Small intestine (tissue), 7 donors: ENCODE measurements at regions not wholly inside any gene's neighbourhood (a gene's known extent, or its start where the extent isn't known, plus 50 kb on each side); places are given as distances from the start of the nearest gene placed in this dataset.
"Not testable (repeated sequence)": the region's sequence is repeated elsewhere in the genome, so short reads cannot be mapped to it uniquely, and the experiment has no call there.

ENCODE experiments used
- DNase-seq, 2 donors: peaks; one replicate each; pipeline versions ENCODE4 v3.0.0 to v3.0.0-alpha.2; 2013
- FAIRE-seq: peaks from 2 replicates; lab custom pipeline; 2012; peaks lifted over from hg19 to GRCh38; lab: Jason Lieb, UNC
- H3K27ac ChIP-seq, 3 donors: one replicate each; pipeline ENCODE4 v1.5.1; 2013; ENCODE audit warnings: low read length in 2 of 3, mild to moderate bottlenecking in 2 of 3, control low read depth in 1 of 3, inconsistent platforms in 1 of 3, low read depth in 1 of 3, moderate library complexity in 1 of 3
- H3K27me3 ChIP-seq, 3 donors: one replicate each; pipeline ENCODE4 v1.6.1; 2013; ENCODE audit warnings: low read length in 3 of 3, inconsistent platforms in 1 of 3; ENCODE audit not compliant: control insufficient read depth in 3 of 3, insufficient read depth in 3 of 3
- H3K36me3 ChIP-seq, 3 donors: one replicate each; pipeline ENCODE4 v1.6.1; 2013; ENCODE audit warnings: low read length in 3 of 3, inconsistent platforms in 1 of 3, low read depth in 1 of 3, mild to moderate bottlenecking in 1 of 3, moderate library complexity in 1 of 3; ENCODE audit not compliant: control insufficient read depth in 3 of 3, insufficient read depth in 2 of 3
- H3K4me1 ChIP-seq, 3 donors: one replicate each; pipeline ENCODE4 v1.6.1; 2013; ENCODE audit warnings: low read length in 2 of 3, inconsistent platforms in 1 of 3, low read depth in 1 of 3, mild to moderate bottlenecking in 1 of 3, moderate library complexity in 1 of 3; ENCODE audit not compliant: control insufficient read depth in 3 of 3, insufficient read depth in 2 of 3
- H3K4me3 ChIP-seq, 3 donors: one replicate each; pipeline ENCODE4 v1.5.1; 2013; ENCODE audit warnings: low read length in 3 of 3, control low read depth in 1 of 3, inconsistent platforms in 1 of 3, low read depth in 1 of 3, mild to moderate bottlenecking in 1 of 3, moderate library complexity in 1 of 3
- H3K9me3 ChIP-seq, 2 donors: one replicate each; pipeline ENCODE4 v1.6.1; 2013; ENCODE audit warnings: low read depth in 1 of 2, low read length in 1 of 2; ENCODE audit not compliant: control insufficient read depth in 2 of 2, insufficient read depth in 1 of 2
- WGBS, 3 donors: extraction: QIAGEN DNeasy Blood & Tissue Kit; methylation state at CpG; one replicate each; pipeline ENCODE4 v1.1.7; 2013; 5-methylcytosine and 5-hydroxymethylcytosine counted together
- donor health status: healthy with polysubstance abuse.
- donor health status: control.
- donor health status: control.
- donor health status: Bipolar disorder and iron deficiency.
- donor health status: healthy.

DNA sequence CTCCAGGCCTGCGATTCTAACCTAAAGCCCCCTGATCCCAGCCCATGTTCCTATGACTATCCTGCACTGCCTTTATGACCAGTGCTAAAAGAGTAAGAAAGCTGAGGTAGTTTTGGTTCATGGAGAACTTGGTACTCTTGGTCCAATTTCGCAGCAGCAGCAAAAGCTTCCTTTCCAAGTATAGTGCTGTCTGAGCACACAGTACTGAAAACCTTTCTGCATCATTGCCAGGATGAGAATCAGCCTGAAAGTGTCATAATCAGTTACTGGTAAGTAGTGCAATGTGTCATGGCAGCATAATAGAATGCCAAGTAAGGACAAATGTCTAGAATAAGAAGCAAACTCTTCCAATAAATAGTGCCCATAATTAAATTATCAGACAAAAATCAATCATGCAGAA lies 889.6 kb upstream of the ADGRL4 start:
- H3K9me3 ChIP-seq: peaks cover 0 to 3% of the 10 kb centered on the region in 2 donors
- H3K27ac ChIP-seq: no peak overlapping the region
- DNase-seq: no peak
- WGBS, 3 donors: 76 to 82% (median 79%) methylated on average over 2 of the region's 2 CpGs
- no peaks in the 10 kb centered on the region for H3K4me1 ChIP-seq
- FAIRE-seq: no peak
- H3K4me3 ChIP-seq: no peak overlapping the region
- no peaks in the 10 kb centered on the region for H3K36me3 ChIP-seq
- H3K27me3 ChIP-seq: no peaks in the 10 kb centered on the region

DNA sequence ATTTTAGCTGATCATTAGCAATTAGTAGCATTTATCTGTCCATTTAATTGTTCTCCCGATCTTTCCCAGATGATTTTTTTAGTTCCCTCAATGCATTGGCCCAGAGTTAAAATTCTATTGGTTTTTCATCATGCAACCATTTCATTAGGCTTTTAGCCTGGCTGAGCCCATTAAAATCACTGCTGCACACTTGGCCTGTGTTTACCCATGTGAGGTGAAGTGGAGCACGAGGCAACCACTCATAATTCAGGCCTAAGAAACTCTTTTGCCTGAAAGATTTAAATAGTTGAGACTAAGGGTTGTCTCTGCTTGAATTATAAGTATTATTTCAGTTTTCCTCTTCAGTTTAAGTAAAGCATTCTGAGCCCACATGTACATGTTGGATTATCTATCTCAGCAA lies 889.0 kb upstream of the ADGRL4 start:
- 50 to 68% (median 52%) methylated on average over 2 of the region's 2 CpGs for WGBS, 3 donors
- peaks cover 0 to 3% of the 10 kb centered on the region in 2 donors for H3K9me3 ChIP-seq
- H3K4me1 ChIP-seq: no peaks in the 10 kb centered on the region
- H3K4me3 ChIP-seq: no peak overlapping the region
- no peak overlapping the region for H3K27ac ChIP-seq
- no peaks in the 10 kb centered on the region for H3K36me3 ChIP-seq
- FAIRE-seq (no peak), DNase-seq (no peak)
- H3K27me3 ChIP-seq: no peaks in the 10 kb centered on the region

DNA sequence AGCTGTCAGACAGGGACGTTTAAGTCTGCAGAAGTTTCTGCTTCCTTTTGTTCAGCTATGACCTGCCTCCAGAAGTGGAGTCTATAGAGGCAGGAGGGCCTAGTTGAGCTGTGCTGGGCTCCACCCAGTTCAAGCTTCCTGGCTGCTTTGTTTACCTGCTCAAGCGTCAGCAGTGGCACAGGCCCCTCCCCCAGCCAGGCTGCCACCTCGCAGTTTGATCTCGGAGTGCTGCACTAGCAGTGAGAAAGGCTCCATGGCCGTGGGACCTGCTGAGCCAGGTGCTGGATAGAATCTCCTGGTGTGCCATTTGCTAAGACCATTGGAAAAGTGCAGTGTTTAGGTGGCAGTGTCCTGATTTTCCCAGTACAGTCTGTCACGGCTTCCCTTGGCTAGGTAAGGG lies 887.6 kb upstream of the ADGRL4 start:
- H3K27me3 ChIP-seq, H3K4me1 ChIP-seq, H3K36me3 ChIP-seq, DNase-seq, H3K4me3 ChIP-seq, FAIRE-seq, H3K27ac ChIP-seq, H3K9me3 ChIP-seq: not testable (repeated sequence)
- WGBS, 3 donors: 41 to 62% (median 61%) methylated on average over 5 to 6 of the region's 6 CpGs

DNA sequence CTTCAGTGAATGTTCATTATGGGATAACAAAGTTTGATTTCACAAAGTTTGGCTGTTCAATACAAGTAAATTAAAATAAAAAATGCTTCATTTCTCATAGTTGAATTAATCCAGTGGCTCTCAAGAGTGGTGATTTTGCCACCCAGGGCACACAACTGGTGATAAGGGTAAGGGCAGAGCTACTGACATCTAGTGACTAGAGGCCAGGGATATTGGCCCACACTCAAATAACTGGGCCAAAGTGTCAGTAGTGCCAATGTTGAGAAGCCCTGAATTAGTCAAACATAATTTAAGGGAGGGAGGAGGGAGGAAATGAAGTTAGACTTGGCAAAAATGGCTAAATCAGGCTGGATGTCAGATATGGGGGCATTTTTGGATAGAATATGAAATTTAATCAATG lies 880.5 kb upstream of the ADGRL4 start:
- no peak for FAIRE-seq
- no peak overlapping the region for H3K4me3 ChIP-seq

DNA sequence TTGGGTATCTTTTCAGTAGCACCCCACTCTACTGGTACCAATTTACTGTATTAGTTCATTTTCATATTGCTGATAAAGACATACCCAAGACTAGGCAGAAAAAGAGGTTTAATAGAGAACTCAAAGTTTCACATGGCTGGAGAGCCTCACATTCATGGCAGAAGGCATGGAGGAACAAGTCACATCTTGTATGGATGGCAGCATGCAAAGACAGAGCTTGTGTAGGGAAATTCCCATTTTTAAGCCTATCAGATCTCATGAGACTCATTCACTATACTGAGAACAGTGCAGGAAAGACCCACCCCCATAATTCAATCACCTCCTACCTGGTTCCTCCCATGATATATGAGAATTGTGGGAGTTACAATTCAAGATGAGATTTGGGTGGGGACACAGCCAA lies 878.6 kb upstream of the ADGRL4 start:
- Histone ChIP-seq H3K4me1 (no peaks in the 10 kb centered on the region), H3K9me3 (peaks cover 0 to 8% of the 10 kb centered on the region in 2 donors), H3K36me3 (no peaks in the 10 kb centered on the region), H3K27me3 (no peaks in the 10 kb centered on the region), H3K4me3 (no peak overlapping the region), H3K27ac (no peak overlapping the region)
- FAIRE-seq (no peak), DNase-seq (no peak)

More for the DNA sequence above, 880.5 kb upstream of the ADGRL4 start:
- Histone ChIP-seq H3K36me3 (no peaks in the 10 kb centered on the region), H3K4me1 (no peaks in the 10 kb centered on the region), H3K27me3 (no peaks in the 10 kb centered on the region), H3K9me3 (peaks cover 0 to 8% of the 10 kb centered on the region in 2 donors), H3K27ac (no peak overlapping the region)
- no peak for DNase-seq

DNA sequence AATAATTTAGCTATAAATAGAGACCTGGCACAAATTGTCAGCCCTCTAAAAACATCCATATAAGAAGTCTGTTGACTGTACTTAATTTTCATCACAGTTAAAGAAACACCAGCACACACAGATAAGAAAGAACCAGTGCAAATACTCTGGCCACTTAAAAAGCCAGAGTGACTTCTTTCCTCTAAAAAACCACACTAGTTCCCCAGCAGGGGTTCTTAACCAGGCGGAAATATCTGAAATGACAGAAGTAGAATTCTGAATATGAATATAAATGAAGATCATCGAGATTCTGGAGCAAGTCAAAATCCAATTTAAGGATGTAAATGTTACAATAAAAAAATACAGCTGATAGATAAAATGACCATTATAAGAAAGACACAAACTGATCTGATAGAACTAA lies 870.6 kb upstream of the ADGRL4 start:
- Histone ChIP-seq H3K4me3 (no peak overlapping the region), H3K4me1 (no peaks in the 10 kb centered on the region), H3K36me3 (no peaks in the 10 kb centered on the region), H3K27ac (no peak overlapping the region), H3K9me3 (peaks cover 0 to 4% of the 10 kb centered on the region in 2 donors), H3K27me3 (no peaks in the 10 kb centered on the region)
- no peak for FAIRE-seq
- no peak for DNase-seq
- 75 to 81% (median 81%) methylated on average over 2 of the region's 2 CpGs for WGBS, 3 donors

DNA sequence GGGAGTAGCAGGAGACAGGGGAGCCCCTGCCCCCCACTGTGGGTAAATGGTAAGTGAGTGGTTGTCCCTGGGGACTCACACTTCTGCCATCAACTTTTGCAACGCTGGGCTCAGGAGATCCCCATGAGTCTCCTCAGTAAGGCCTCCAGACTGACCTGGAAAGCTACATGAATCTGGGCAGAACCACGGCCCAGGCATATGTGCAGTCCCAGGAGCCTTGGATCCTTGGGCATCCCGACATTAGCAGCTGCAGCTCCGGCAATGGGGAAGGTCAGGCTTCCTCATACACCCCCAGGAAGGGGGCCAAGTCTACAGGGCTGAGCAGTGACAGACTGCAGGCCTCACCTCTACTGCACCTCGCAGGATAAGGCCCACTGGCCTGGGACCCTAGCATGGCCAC lies 868.7 kb upstream of the ADGRL4 start:
- no peak for FAIRE-seq
- Histone ChIP-seq H3K36me3 (no peaks in the 10 kb centered on the region), H3K4me3 (no peak overlapping the region), H3K27ac (no peak overlapping the region), H3K4me1 (no peaks in the 10 kb centered on the region), H3K27me3 (no peaks in the 10 kb centered on the region), H3K9me3 (peaks cover 0 to 4% of the 10 kb centered on the region in 2 donors)
- WGBS, 3 donors: 86 to 92% (median 88%) methylated on average over 4 to 5 of the region's 5 CpGs
- DNase-seq: no peak

DNA sequence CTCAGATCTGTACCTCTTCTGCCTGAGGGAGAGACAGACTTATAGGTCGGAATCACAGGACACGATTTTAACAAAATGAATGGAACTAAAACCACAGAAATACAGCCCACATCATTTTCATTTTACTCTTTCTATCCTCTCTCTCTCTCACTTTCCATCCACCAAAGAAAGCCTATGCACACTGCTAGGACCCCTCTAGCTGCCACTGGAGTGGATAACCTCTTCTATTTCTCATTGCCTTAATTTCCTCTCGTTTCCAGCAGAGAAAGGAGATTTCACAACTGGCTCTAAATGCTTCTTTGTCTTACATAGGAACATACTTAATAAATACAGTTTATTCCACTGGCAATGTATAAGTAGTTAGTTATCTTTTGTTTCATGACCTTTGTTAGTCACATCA lies 867.8 kb upstream of the ADGRL4 start:
- Histone ChIP-seq H3K9me3 (peaks cover 0 to 7% of the 10 kb centered on the region in 2 donors), H3K4me1 (no peaks in the 10 kb centered on the region), H3K4me3 (no peak overlapping the region), H3K27me3 (no peaks in the 10 kb centered on the region), H3K36me3 (no peaks in the 10 kb centered on the region), H3K27ac (no peak overlapping the region)
- FAIRE-seq (no peak), DNase-seq (no peak)
- 70 to 85% (median 71%) methylated on average over 3 of the region's 3 CpGs for WGBS, 3 donors

DNA sequence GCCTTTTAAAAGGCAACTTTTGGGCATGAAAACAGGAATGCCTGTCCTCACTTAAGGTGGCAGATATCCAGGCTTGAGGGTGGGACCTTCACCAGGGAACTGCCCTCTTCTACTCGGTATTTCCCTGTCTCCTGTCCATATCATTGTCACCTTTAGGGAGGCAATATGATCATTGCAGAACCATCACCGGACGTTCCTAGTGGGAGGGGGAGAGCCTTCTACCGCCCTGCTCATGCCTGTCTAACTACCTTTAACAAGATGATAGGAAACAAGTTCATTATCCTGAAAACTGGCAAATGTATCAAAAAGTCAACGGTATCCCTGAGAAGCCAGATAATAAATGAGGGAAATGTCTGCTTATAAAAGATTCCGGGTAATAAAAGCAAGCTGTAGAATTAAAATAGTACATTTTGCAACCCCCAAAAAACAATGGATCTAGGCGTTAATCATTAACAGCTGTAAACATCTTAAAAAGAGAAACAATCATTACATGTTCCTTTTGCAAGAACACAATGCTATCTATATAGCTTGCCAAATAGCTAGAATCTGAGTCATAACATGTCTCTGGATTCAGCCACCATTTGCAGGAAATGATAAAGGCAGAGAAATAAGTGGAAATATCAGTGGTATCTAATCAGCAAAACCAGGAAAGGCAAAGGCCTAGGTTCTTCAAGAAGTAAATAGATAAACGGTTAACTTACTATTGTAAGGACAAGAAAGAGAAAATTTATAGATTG lies 852.9 kb upstream of the ADGRL4 start:
- H3K36me3 ChIP-seq: no peaks in the 10 kb centered on the region
- H3K4me3 ChIP-seq: no peak overlapping the region
- peaks cover 0 to 4% of the 10 kb centered on the region in 2 donors for H3K9me3 ChIP-seq
- no peak overlapping the region for H3K27ac ChIP-seq
- H3K27me3 ChIP-seq: no peaks in the 10 kb centered on the region
- H3K4me1 ChIP-seq: no peaks in the 10 kb centered on the region
- no peak for FAIRE-seq
- WGBS, 3 donors: 28 to 56% (median 36%) methylated on average over 8 of the region's 8 CpGs
- DNase-seq: peak in 1 of 2 donors; percentile 1
